Testis (tissue), 2 donors: ENCODE measurements at regions not wholly inside any gene's neighbourhood (a gene's known extent, or its start where the extent isn't known, plus 50 kb on each side); places are given as distances from the start of the nearest gene placed in this dataset.

Experiments
- POLR2A ChIP-seq: fragments of 450-650 bp; IDR thresholded peaks from one replicate; pipeline ENCODE4 v1.6.1; 2017; ENCODE audit warnings: antibody characterized with exemption, mild to moderate bottlenecking, moderate library complexity
- TF ChIP-seq, protein P1 (sequence below), 3 experiments: fragments of 450-650 bp in 2 of 3; fragments of 200-600 bp in 1 of 3; sonication (generic) in 1 of 3; IDR thresholded peaks; one replicate each; pipeline ENCODE4 v1.5.1; 2016 to 2019; ENCODE audit warnings: antibody characterized with exemption in 3 of 3, mild to moderate bottlenecking in 2 of 3, moderate library complexity in 1 of 3

DNA sequence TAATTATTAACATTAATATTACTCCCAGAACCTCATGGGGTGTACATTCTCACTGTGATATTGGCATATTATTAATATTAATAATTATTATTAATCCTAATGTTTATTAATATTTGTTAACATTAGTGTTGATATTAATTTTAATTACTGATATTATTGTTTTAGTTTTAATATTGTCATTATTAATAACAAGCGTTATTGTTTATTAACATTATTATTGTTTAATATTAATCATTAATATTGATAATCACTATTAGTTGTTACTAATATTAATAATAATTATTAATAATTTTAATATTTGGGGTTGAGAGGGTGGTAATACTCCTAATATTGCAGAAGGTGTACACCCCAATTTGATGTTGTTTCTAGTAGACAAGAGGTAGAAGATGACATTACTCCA lies 193.1 kb upstream of the XIRP2 start:
- TF ChIP-seq, protein P1, sequence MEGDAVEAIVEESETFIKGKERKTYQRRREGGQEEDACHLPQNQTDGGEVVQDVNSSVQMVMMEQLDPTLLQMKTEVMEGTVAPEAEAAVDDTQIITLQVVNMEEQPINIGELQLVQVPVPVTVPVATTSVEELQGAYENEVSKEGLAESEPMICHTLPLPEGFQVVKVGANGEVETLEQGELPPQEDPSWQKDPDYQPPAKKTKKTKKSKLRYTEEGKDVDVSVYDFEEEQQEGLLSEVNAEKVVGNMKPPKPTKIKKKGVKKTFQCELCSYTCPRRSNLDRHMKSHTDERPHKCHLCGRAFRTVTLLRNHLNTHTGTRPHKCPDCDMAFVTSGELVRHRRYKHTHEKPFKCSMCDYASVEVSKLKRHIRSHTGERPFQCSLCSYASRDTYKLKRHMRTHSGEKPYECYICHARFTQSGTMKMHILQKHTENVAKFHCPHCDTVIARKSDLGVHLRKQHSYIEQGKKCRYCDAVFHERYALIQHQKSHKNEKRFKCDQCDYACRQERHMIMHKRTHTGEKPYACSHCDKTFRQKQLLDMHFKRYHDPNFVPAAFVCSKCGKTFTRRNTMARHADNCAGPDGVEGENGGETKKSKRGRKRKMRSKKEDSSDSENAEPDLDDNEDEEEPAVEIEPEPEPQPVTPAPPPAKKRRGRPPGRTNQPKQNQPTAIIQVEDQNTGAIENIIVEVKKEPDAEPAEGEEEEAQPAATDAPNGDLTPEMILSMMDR (IDR thresholded peaks at IDR 0.05) = no peak
- no peak for TF ChIP-seq POLR2A
